ENCODE measurements at regions not wholly inside any gene's neighbourhood (a gene's known extent, or its start where the extent isn't known, plus 50 kb on each side); places are given as distances from the start of the nearest gene placed in this dataset.

DNA sequence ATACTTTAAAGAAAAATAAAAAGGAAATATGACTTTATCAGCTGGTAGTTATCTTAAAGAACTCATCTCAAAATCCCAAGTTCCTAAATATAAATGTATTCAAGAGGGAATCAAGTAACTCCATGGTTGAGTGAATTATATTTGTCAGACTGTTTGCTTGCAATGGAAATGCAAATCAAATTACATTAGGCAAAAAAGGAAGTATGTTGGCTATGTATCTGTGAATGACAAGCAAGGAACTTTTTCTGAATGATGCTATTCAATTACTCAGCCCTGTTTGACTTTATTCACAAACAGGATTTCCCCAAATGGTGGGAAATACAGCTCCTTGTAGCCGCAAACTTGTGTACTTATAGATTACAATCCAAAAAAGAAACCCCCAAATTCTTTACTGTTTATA, 309.1 kb downstream of the ARL6IP6 start:
- TF ChIP-seq, protein P1, sequence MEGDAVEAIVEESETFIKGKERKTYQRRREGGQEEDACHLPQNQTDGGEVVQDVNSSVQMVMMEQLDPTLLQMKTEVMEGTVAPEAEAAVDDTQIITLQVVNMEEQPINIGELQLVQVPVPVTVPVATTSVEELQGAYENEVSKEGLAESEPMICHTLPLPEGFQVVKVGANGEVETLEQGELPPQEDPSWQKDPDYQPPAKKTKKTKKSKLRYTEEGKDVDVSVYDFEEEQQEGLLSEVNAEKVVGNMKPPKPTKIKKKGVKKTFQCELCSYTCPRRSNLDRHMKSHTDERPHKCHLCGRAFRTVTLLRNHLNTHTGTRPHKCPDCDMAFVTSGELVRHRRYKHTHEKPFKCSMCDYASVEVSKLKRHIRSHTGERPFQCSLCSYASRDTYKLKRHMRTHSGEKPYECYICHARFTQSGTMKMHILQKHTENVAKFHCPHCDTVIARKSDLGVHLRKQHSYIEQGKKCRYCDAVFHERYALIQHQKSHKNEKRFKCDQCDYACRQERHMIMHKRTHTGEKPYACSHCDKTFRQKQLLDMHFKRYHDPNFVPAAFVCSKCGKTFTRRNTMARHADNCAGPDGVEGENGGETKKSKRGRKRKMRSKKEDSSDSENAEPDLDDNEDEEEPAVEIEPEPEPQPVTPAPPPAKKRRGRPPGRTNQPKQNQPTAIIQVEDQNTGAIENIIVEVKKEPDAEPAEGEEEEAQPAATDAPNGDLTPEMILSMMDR (IDR thresholded peaks at IDR 0.05), result no peak
- DNase-seq (no peak), ATAC-seq (no peak)
- Histone ChIP-seq H3K27me3 (no peaks in the 10 kb centered on the region), H3K4me1 (no peaks in the 10 kb centered on the region), H3K36me3 (no peaks in the 10 kb centered on the region), H3K27ac (no peak overlapping the region), H3K9me3 (no peaks in the 10 kb centered on the region), H3K4me3 (no peak overlapping the region)
- intact Hi-C loops (cut with DNase I), result no loop called here

- no peaks in the 10 kb centered on the region for H3K4me1 ChIP-seq
- no peaks in the 10 kb centered on the region for H3K36me3 ChIP-seq
- no peak for DNase-seq
- no peak overlapping the region for H3K4me3 ChIP-seq
- H3K27me3 ChIP-seq, result no peaks in the 10 kb centered on the region
- intact Hi-C loops (cut with DNase I), result no loop called here
- H3K9me3 ChIP-seq, result peaks cover 0 to 33% of the 10 kb centered on the region in 2 donors
- H3K27ac ChIP-seq, result no peak overlapping the region
- TF ChIP-seq, protein P1 (IDR thresholded peaks at IDR 0.05), result no peak
- ATAC-seq, result no peak
Measured at GRCh38 chr2:153020201-153020600, 301.8 kb downstream of the ARL6IP6 start.

DNA sequence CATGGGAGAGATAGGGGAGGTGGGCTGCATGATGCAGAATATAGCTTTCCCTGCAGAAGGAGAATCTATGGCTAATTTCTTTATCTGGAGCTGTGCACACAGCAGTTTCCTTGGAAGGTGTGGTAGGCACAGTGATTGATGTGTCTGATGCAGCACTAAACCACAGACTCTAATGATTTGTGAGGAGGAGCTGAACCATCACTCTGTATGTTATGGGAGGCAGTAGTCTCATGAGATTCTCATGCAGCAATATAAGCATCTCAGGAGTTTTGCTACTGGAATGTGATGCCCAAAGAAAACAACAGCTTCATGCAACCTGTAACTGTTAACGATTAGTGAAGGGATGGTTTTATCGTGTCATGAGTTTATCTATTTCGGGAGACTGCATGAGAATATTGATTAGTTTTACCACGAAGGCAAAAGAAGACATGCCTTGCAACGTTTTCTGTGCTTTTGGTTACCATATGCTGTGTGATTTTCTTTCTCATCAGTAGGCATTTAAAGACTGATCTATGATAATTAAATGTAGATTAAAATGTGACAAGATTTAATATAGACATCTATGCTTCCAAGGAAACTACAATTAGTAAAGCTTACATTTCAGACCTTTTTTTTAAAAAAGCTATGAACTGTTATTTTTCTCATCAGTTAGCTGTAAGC, 286.8 kb downstream of the ARL6IP6 start:
- intact Hi-C loops (cut with DNase I), result no loop called here
- Histone ChIP-seq H3K27me3 (no peaks in the 10 kb centered on the region), H3K9me3 (no peaks in the 10 kb centered on the region), H3K36me3 (no peaks in the 10 kb centered on the region), H3K4me3 (no peak overlapping the region), H3K4me1 (no peaks in the 10 kb centered on the region), H3K27ac (no peak overlapping the region)
- DNase-seq (no peak), ATAC-seq (no peak)
- TF ChIP-seq, protein P1 (IDR thresholded peaks at IDR 0.05), result no peak

DNA sequence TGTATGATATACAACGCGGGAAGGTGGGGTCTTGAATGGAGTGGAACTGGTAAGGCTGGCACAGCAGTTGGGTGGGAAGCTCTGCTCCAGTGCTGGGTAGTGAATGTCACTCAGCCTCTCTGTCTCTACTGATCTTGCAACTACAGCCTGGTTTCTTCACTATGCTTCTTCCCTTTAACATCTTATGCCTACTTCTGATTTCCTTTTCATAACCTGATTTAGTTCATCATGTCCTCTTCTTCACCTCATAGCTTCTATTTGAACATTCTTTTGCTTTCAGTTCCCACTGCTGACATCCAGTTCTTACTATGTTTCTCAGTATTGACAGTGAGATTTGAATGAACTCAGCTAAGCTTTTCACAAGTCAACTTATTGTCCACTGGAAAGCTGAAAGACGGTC, 286.2 kb downstream of the ARL6IP6 start:
- no peaks in the 10 kb centered on the region for H3K36me3 ChIP-seq
- no peaks in the 10 kb centered on the region for H3K27me3 ChIP-seq
- DNase-seq (no peak), ATAC-seq (no peak)
- no peak overlapping the region for H3K4me3 ChIP-seq
- intact Hi-C loops (cut with DNase I), result no loop called here
- H3K9me3 ChIP-seq, result no peaks in the 10 kb centered on the region
- H3K27ac ChIP-seq, result no peak overlapping the region
- H3K4me1 ChIP-seq, result no peaks in the 10 kb centered on the region
- TF ChIP-seq, protein P1 (IDR thresholded peaks at IDR 0.05), result no peak

DNA sequence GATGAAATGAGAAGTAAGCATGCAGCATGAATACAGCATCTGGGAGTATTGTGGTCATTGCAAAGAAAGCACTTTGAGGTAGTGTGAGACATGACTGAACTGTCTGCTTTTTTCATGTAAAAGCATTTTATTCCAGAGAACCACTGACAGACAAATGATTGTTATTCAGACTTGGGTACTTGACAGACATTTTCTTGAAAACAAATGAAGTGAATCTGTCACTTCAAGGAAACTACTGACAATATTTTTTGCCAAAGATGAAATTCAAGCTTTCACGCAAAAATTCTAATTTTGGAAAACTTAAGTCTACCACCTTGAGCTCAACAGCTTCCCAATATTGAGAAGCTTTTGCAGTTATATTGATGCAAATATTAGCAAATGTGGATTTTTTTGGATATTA, 255.7 kb downstream of the ARL6IP6 start:
- H3K36me3 ChIP-seq, result no peaks in the 10 kb centered on the region
- H3K9me3 ChIP-seq, result peaks cover 0 to 21% of the 10 kb centered on the region in 2 donors
- DNase-seq, result no peak
- H3K27me3 ChIP-seq, result no peaks in the 10 kb centered on the region
- no peak for ATAC-seq
- TF ChIP-seq, protein P1 (IDR thresholded peaks at IDR 0.05), result no peak
- intact Hi-C loops (cut with DNase I), result no loop called here
- H3K4me1 ChIP-seq, result no peaks in the 10 kb centered on the region
- H3K4me3 ChIP-seq, result no peak overlapping the region
- H3K27ac ChIP-seq, result no peak overlapping the region
